OCI-LY1 (cell line): ENCODE measurements at regions not wholly inside any gene's neighbourhood (a gene's known extent, or its start where the extent isn't known, plus 50 kb on each side); places are given as distances from the start of the nearest gene placed in this dataset.

Source experiments
- H2AFZ ChIP-seq: fragments of 200-600 bp; sonication (generic), shearing (Covaris generic); 2 replicates; pipeline ENCODE4 v1.6.0; 2014; ENCODE audit warnings: antibody characterized with exemption, mild to moderate bottlenecking, low read length
- H3F3A ChIP-seq: fragments of 200-600 bp; sonication (generic), shearing (Covaris generic); 2 replicates; pipeline ENCODE4 v1.6.0; 2014; ENCODE audit warnings: mild to moderate bottlenecking, antibody characterized with exemption, low read length, moderate library complexity; ENCODE audit not compliant: insufficient read depth
- H3K27ac ChIP-seq: fragments of 200-600 bp; sonication (generic); 2 replicates; pipeline ENCODE4 v1.5.1; 2014; ENCODE audit warnings: low read length, mixed run types, mild to moderate bottlenecking, low read depth; ENCODE audit not compliant: poor library complexity, severe bottlenecking
- H3K27me3 ChIP-seq: fragments of 200-600 bp; sonication (generic); 2 replicates; pipeline ENCODE4 v1.6.0; 2014; ENCODE audit warnings: antibody characterized with exemption, mild to moderate bottlenecking, low read length, moderate library complexity; ENCODE audit not compliant: insufficient read depth
- H3K36me3 ChIP-seq: fragments of 200-600 bp; sonication (generic); 2 replicates; pipeline ENCODE4 v1.6.1; 2014; ENCODE audit warnings: mild to moderate bottlenecking, antibody characterized with exemption, low read length, moderate library complexity, mixed read lengths; ENCODE audit not compliant: insufficient read depth
- H3K4me1 ChIP-seq: fragments of 200-600 bp; sonication (generic); 2 replicates; pipeline ENCODE4 v1.5.1; 2014; ENCODE audit warnings: mild to moderate bottlenecking, low read length, moderate library complexity; ENCODE audit not compliant: insufficient read depth, severe bottlenecking
- H3K4me2 ChIP-seq: fragments of 200-600 bp; sonication (generic), shearing (Covaris generic); 2 replicates; pipeline ENCODE4 v1.6.1; 2014; ENCODE audit warnings: low read length
- H3K4me3 ChIP-seq: fragments of 200-600 bp; sonication (generic); 2 replicates; pipeline ENCODE4 v1.5.1; 2014; ENCODE audit warnings: low read length, low read depth, mild to moderate bottlenecking, mixed read lengths; ENCODE audit not compliant: poor library complexity, severe bottlenecking
- H3K79me2 ChIP-seq: fragments of 200-600 bp; shearing (Covaris generic); 2 replicates; pipeline ENCODE4 v1.6.1; 2016; ENCODE audit warnings: mixed run types, low read length, mixed read lengths; ENCODE audit not compliant: insufficient read depth
- H3K9ac ChIP-seq: fragments of 200-600 bp; sonication (generic), shearing (Covaris generic); 2 replicates; pipeline ENCODE4 v1.6.1; 2014; ENCODE audit warnings: mild to moderate bottlenecking, low read length, mixed read lengths
- H3K9me2 ChIP-seq: fragments of 200-600 bp; sonication (generic), shearing (Covaris generic); 2 replicates; pipeline ENCODE4 v1.6.1; 2014; ENCODE audit warnings: low read depth, mild to moderate bottlenecking, low read length, mixed read lengths
- H3K9me3 ChIP-seq: fragments of 200-600 bp; shearing (Covaris generic); 2 replicates; pipeline ENCODE4 v1.6.1; 2014; ENCODE audit warnings: low read length, mixed read lengths
- H4K20me1 ChIP-seq: fragments of 200-600 bp; sonication (generic), shearing (Covaris generic); 2 replicates; pipeline ENCODE4 v1.6.0; 2016; ENCODE audit warnings: mild to moderate bottlenecking, low read length; ENCODE audit not compliant: insufficient read depth
- EZH2 ChIP-seq: fragments of 200-600 bp; sonication (generic), shearing (Covaris generic); IDR thresholded peaks from 2 replicates; pipeline ENCODE4 v1.8.0; 2017; ENCODE audit warnings: borderline replicate concordance, mixed run types, mild to moderate bottlenecking, antibody characterized with exemption, low read length, moderate library complexity, mixed read lengths
- TF ChIP-seq, protein P1 (sequence below): fragments of 200-600 bp; sonication (generic), shearing (Covaris generic); IDR thresholded peaks from 2 replicates; pipeline ENCODE4 v1.5.1; 2017; ENCODE audit warnings: mild to moderate bottlenecking, antibody characterized with exemption, low read length, moderate library complexity, mixed read lengths

DNA sequence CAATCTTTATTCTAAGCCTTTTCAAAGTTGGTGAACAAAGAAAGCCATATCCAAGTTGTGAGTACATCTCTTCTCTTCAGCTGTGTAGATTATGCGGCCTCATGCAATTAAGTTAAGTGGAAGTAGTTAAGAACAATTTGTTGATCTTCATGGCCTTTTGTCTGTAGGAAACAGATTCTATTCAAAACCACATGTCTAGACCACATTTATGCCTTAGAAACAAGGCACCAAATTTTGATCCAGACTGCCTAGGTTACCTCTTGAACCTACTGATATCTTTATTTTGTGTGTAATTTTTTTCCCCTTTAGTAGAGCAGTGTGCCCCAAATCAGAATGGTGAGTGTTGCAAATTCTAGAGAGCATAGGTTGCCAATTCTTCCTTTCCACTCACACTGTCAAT, 101.6 kb upstream of the CERS6 start:
- Histone ChIP-seq H3K27ac (no peak overlapping the region), H3K27me3 (no peaks in the 10 kb centered on the region), H3K9me3 (peaks cover 3% of the 10 kb centered on the region; the same call in 1 of the 2 replicates), H3K36me3 (no peaks in the 10 kb centered on the region), H3K4me1 (no peaks in the 10 kb centered on the region), H4K20me1 (no peaks in the 10 kb centered on the region), H3K9ac (no peak overlapping the region), H3K9me2 (no peaks in the 10 kb centered on the region), H3F3A (no peaks in the 10 kb centered on the region), H3K4me2 (no peak overlapping the region), H3K79me2 (no peaks in the 10 kb centered on the region), H3K4me3 (no peak overlapping the region), H2AFZ (no peak overlapping the region)
- TF ChIP-seq, protein P1, sequence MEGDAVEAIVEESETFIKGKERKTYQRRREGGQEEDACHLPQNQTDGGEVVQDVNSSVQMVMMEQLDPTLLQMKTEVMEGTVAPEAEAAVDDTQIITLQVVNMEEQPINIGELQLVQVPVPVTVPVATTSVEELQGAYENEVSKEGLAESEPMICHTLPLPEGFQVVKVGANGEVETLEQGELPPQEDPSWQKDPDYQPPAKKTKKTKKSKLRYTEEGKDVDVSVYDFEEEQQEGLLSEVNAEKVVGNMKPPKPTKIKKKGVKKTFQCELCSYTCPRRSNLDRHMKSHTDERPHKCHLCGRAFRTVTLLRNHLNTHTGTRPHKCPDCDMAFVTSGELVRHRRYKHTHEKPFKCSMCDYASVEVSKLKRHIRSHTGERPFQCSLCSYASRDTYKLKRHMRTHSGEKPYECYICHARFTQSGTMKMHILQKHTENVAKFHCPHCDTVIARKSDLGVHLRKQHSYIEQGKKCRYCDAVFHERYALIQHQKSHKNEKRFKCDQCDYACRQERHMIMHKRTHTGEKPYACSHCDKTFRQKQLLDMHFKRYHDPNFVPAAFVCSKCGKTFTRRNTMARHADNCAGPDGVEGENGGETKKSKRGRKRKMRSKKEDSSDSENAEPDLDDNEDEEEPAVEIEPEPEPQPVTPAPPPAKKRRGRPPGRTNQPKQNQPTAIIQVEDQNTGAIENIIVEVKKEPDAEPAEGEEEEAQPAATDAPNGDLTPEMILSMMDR = no peak
- TF ChIP-seq EZH2 = no peak

DNA sequence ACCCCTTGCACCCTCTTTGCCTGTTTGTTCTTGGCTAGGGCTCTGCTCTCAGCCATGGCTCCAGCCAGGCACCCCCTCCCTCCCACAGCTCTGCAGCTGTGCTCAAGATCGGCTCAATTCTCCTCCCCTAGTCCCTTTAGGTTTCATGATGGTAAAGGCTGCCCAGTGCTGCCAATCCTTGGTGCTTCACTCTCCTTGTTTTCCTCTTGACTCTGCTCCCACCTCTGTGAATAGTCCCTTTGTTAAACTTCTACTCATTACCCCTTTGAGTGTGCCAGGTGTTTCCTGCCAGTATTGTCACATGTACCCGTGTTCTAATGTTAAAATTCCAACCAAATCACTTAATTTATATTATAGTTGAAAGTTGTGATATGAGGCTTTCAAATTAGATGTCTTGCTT, 101.0 kb upstream of the CERS6 start:
- H3K4me2 ChIP-seq = no peak overlapping the region
- H3K36me3 ChIP-seq = no peaks in the 10 kb centered on the region
- no peak overlapping the region for H3K4me3 ChIP-seq
- H3K9me2 ChIP-seq = no peaks in the 10 kb centered on the region
- no peak for TF ChIP-seq EZH2
- TF ChIP-seq, protein P1 = no peak
- no peak overlapping the region for H3K9ac ChIP-seq
- no peaks in the 10 kb centered on the region for H3K4me1 ChIP-seq
- no peaks in the 10 kb centered on the region for H3F3A ChIP-seq
- no peak overlapping the region for H2AFZ ChIP-seq
- no peaks in the 10 kb centered on the region for H4K20me1 ChIP-seq
- H3K79me2 ChIP-seq = no peaks in the 10 kb centered on the region
- no peak overlapping the region for H3K27ac ChIP-seq
- H3K27me3 ChIP-seq = no peaks in the 10 kb centered on the region
- H3K9me3 ChIP-seq = peaks cover 3% of the 10 kb centered on the region; the same call in 1 of the 2 replicates

DNA sequence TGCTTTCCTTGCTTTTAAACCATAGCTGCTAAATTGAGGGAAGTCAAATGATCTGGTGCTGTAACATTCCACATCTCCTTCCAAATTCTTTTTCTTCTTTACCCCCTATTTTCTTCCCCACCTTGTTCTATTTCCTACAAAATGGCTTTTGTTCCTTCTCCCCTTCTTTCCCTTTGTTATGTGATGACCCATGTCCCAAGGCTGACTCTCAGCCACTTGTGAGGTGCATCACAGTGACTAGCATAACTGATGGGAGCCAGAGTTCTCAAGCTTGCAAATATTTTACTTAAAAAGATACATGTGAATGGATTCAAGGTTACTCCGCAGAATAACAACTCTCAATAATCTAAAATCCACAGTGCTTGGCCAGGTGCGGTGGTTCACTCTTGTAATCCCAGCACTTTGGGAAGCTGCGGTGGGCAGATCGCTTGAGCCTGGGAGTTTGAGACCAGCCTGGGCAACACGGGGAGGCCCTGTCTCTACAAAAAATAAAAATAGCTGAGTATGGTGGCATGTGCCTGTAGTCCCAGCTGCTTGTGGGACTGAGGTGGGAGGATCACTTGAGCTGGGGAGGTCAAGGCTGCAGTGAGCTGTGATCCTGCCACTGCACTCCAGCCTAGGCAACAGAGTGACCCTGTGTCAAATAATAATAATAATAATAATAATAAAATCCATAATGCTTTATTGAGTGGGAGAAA, 100.1 kb upstream of the CERS6 start:
- H2AFZ ChIP-seq = no peak overlapping the region
- TF ChIP-seq, protein P1 = no peak
- no peak for TF ChIP-seq EZH2
- H3K4me1 ChIP-seq = no peaks in the 10 kb centered on the region
- no peak overlapping the region for H3K9ac ChIP-seq
- H3K79me2 ChIP-seq = no peaks in the 10 kb centered on the region
- H3K4me3 ChIP-seq = no peak overlapping the region
- H4K20me1 ChIP-seq = no peaks in the 10 kb centered on the region
- H3K9me2 ChIP-seq = no peaks in the 10 kb centered on the region
- no peaks in the 10 kb centered on the region for H3K36me3 ChIP-seq
- no peak overlapping the region for H3K4me2 ChIP-seq
- H3F3A ChIP-seq = no peaks in the 10 kb centered on the region
- H3K9me3 ChIP-seq = peaks cover 3% of the 10 kb centered on the region; the same call in 1 of the 2 replicates
- no peak overlapping the region for H3K27ac ChIP-seq
- no peaks in the 10 kb centered on the region for H3K27me3 ChIP-seq
